Globus pallidus (tissue), 1 donor: ENCODE measurements at regions not wholly inside any gene's neighbourhood (a gene's known extent, or its start where the extent isn't known, plus 50 kb on each side); places are given as distances from the start of the nearest gene placed in this dataset.
"Not testable (repeated sequence)": the region's sequence is repeated elsewhere in the genome, so short reads cannot be mapped to it uniquely, and the experiment has no call there.

ENCODE experiments used
- DNase-seq: peaks from one replicate; pipeline ENCODE4 v3.0.0-alpha.2; 2015; ENCODE audit warnings: low spot score

GRCh38 chrX:65331371-65331770 is 203.2 kb downstream of the LAS1L start:
- DNase-seq, result no peak

- no peak for DNase-seq
These were observed 234.3 kb downstream of the LAS1L start for GRCh38 chrX:65300104-65300809.

GRCh38 chrX:65282905-65283304 is 251.7 kb downstream of the LAS1L start:
- not testable (repeated sequence) for DNase-seq

GRCh38 chrX:65273152-65273551 is 261.4 kb downstream of the LAS1L start:
- no peak for DNase-seq

DNA sequence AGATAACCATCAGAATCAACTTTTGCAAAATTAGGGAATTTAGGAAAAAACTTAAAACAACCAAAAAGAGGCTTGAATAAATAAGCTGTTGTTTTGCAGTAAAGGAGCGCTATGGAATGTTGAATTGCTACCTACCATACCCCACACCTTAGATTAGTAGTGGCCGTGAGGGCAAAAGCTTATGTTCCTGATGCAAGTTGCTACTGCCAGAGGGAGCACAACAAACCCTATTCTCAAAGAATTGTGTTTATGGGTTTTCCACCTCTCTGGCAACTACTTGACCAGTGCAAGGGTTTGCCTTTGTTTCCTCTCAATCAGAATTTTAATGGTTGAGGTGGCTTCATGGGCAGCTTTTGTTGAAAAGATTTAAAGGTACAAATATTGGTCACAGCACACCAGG is 268.1 kb downstream of the LAS1L start:
- no peak for DNase-seq

GRCh38 chrX:65253817-65254216 is 277.6 kb upstream of the ZC4H2 start:
- no peak for DNase-seq

GRCh38 chrX:65241059-65241721 is 264.9 kb upstream of the ZC4H2 start:
- DNase-seq, result no peak

DNA sequence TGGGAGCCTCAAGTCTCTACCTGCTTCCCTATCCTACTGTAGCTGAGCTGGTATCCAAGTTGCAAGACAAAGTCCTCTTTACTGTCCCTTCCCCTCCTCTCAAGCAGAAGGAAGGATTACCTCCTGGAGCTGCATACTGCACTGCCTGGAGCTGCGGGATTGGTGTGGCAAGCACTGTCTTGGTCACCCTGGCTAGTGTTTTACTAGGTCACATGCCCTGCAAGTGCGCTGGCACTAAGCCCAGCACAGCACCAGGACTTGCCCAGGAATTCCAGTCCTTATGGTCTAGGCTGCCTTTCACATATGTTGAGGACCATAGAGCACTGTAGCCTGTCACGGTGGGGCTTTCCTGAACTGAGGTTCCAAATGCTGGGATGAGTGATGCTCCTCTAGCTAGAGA is 227.3 kb upstream of the ZC4H2 start:
- DNase-seq, result no peak

DNA sequence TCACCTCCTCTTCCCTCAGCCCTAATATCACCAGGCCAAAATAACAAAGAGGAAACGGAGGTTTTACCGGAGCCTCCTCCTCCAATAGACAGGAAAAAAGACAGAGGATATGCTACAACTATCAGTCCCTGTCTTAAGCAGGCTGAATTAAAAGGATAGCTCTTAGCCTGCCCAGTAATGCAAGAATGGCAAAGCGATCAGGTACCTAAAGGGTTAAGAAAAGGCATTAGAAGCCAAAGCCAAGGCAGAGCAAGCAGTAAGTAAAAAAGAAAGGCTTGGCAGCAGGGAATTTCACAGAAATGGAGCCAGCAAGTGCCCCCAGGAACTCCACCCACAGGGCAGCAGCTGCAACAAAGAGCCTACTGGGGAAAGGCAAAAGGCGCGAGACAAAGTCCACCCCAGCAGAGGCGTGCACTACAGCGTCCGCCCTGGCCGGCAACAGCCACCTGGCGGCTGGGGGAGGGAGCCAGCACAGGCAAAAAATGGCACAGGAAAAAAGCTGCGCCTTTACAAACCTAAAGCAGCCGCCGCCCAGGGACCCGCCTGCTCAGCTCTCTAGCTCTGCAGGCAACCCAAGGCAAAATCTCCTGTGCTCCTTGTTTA is 220.6 kb upstream of the ZC4H2 start:
- no peak for DNase-seq

DNA sequence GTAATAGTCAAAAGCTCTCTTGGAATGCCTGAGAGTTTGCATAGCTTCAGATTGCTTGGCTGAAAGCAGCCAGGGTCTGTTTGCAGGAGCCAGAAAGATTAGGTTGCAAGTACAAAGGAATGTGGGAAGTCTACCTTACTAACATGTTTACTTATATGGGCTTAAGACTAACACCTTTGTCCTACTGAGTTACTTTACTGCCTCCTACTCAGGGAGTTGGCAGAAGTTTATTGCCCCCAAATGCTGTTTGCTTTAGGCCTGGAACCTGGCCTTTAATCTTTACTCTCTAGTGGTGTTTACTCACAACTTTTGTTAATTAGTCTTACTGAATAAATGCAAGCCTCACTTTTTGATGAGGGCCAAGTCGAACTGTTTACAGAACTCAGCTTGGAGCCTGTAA is 219.4 kb upstream of the ZC4H2 start:
- no peak for DNase-seq

- no peak for DNase-seq
These were observed 218.3 kb upstream of the ZC4H2 start for GRCh38 chrX:65194547-65194946.

DNA sequence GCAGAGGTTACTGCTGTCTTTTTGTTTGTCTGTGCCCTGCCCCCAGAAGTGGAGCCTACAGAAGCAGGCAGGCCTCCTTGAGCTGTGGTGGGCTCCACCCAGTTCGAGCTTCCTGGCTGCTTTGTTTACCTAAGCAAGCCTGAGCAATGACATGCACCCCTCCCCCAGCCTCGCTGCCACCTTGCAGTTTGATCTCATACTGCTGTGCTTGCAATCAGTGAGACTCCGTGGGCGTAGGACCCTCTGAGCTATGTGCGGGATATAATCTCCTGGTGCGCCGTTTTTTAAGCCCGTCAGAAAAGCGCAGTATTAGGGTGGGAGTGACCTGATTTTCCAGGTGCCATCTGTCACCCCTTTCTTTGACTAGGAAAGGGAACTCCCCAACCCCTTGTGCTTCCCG is 187.1 kb upstream of the ZC4H2 start:
- DNase-seq, result not testable (repeated sequence)

GRCh38 chrX:65148232-65148631 is 172.0 kb upstream of the ZC4H2 start:
- DNase-seq, result no peak

GRCh38 chrX:65136424-65136823 is 160.2 kb upstream of the ZC4H2 start:
- DNase-seq, result no peak

- no peak for DNase-seq
These were observed 151.6 kb upstream of the ZC4H2 start for GRCh38 chrX:65127842-65128241.

DNA sequence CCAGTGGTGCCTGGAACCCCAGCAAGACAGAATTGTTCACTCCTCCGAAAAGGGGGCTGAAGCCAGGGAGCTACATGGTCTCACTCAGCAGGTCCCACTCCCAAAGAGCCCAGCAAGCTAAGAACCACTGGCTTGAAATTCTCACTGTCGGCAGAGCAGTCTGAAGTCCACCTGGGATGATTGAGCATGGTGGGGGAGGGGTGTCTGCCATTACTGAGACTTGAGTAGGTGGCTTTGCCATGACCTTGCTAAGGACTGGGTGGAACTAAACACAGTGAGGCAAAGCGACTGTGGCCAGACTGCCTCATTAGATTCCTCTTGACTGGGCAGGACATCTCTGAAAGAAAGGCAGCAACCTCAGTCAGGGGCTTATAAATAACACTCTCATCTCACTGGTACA is 122.6 kb upstream of the ZC4H2 start:
- no peak for DNase-seq

DNA sequence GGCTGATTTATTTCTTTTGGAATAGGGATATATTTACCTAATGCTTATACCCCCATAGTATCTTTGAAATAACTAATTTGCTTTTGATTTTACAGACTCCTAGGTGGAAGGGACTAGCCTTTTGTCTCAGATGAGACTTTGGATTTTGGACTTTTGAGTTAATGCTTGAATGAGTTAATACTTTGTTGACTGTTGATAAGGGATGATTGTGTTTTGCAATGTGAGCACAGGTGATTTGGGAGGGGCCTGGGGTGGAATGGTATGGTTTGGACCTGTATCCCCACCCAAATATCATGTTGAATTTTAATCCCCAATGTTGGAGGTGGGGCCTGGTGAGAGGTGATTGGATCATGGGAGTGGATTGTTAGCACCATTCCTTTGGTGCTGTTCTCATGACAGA is 117.4 kb upstream of the ZC4H2 start:
- no peak for DNase-seq

GRCh38 chrX:65073233-65073632 is 97.0 kb upstream of the ZC4H2 start:
- DNase-seq, result no peak

- DNase-seq, result no peak
These were observed 96.3 kb upstream of the ZC4H2 start for GRCh38 chrX:65072590-65072989.

GRCh38 chrX:65058626-65059025 is 82.4 kb upstream of the ZC4H2 start:
- DNase-seq, result not testable (repeated sequence)

DNA sequence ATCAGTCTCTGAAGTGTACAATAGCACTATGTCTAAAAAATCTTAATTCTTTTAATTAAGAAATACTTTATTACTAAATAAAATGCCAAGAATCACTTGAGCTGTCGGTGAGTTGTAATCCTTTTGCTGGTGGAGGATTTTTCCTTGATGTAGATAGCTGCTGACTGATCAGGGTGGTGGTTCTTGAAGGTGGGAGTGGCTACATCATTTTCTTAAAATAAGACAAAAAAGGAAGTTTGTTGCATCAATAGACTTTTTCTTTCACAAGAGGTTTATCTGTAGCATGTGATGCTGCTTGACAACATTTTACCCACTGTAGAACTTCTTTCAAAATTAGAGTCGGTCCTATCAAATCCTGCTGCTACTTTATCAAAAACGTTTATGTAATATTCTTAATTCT is 68.8 kb upstream of the ZC4H2 start:
- DNase-seq, result no peak

- no peak for DNase-seq
These were observed 59.2 kb upstream of the ZC4H2 start for GRCh38 chrX:65035446-65035770.

- DNase-seq, result peak; percentile 83
These were observed 58.6 kb upstream of the ZC4H2 start, which contains the start of gene ZC3H12B for GRCh38 chrX:65034668-65035445. ZC3H12B (plus strand) TSS chrX:65034826.
